Endothelial cell of umbilical vein (primary cell): ENCODE measurements at regions not wholly inside any gene's neighbourhood (a gene's known extent, or its start where the extent isn't known, plus 50 kb on each side); places are given as distances from the start of the nearest gene placed in this dataset.

Source experiments
- BruUV-seq: library from RNA; stranded (reverse); fragments of 400-500 nt; replicated peaks from 2 replicates; lab custom pipeline; 2021; lab: Mats Ljungman, UMichigan
- CTCF ChIA-PET: fragments of 300-600, 350-600 bp; sonication (Branson Sonifier 250); formaldehyde crosslinking; loops from one replicate; lab custom pipeline; 2021; ENCODE audit warnings: antibody characterized with exemption, inconsistent platforms; lab: Charles Lee
- POLR2A ChIA-PET: fragments of 300-600, 350-600 bp; sonication (Branson Sonifier 250); formaldehyde crosslinking; loops from one replicate; lab custom pipeline; 2021; ENCODE audit warnings: antibody characterized with exemption, inconsistent platforms; lab: Charles Lee
- DNase-seq: peaks from one replicate; pipeline ENCODE4 v3.0.0-alpha.2; 2011; ENCODE audit warnings: low read depth, low spot score
- FAIRE-seq: peaks from 2 replicates; lab custom pipeline; 2011; peaks lifted over from hg19 to GRCh38; lab: Jason Lieb, UNC
- H2AFZ ChIP-seq: 2 replicates; pipeline ENCODE4 v1.6.0; 2012; ENCODE audit warnings: low read depth, low read length, control low read depth, inconsistent platforms
- H3K27ac ChIP-seq: 2 replicates; pipeline ENCODE4 v1.5.1; 2011; ENCODE audit warnings: low read depth, mild to moderate bottlenecking, control low read depth, low read length, moderate library complexity; ENCODE audit not compliant: insufficient read depth
- H3K27me3 ChIP-seq, 2 experiments: 2 replicates each; pipeline versions ENCODE4 v1.6.0 to v1.6.1; 2011; ENCODE audit warnings: low read length in 2 of 2, mixed read lengths in 1 of 2; ENCODE audit not compliant: control insufficient read depth in 2 of 2, insufficient read depth in 2 of 2
- H3K36me3 ChIP-seq, 2 experiments: 2 replicates in 1 of 2; 3 replicates in 1 of 2; pipeline ENCODE4 v1.5.1; 2011; ENCODE audit warnings: low read length in 2 of 2, mild to moderate bottlenecking in 1 of 2, moderate library complexity in 1 of 2; ENCODE audit not compliant: control insufficient read depth in 2 of 2, insufficient read depth in 2 of 2; ENCODE audit errors: extremely low read depth in 1 of 2
- H3K4me1 ChIP-seq: 3 replicates; pipeline ENCODE4 v1.5.1; 2011; ENCODE audit warnings: mild to moderate bottlenecking, low read length; ENCODE audit not compliant: control insufficient read depth, insufficient read depth; ENCODE audit errors: extremely low read depth
- H3K4me2 ChIP-seq: 2 replicates; pipeline ENCODE4 v1.6.1; 2011; ENCODE audit warnings: low read length, control low read depth, mixed read lengths; ENCODE audit not compliant: insufficient read depth
- H3K4me3 ChIP-seq, 3 experiments: fragments of 200-600 bp in 1 of 3; sonication (generic), shearing (Covaris generic) in 1 of 3; replicated peaks in 1 of 3; 2 replicates each; pipeline ENCODE4 v1.5.1; 2011 to 2016; ENCODE audit warnings: control low read depth in 3 of 3, low read length in 3 of 3, mild to moderate bottlenecking in 2 of 3, inconsistent platforms in 1 of 3, low read depth in 1 of 3, moderate library complexity in 1 of 3; ENCODE audit not compliant: insufficient read depth in 1 of 3
- H3K79me2 ChIP-seq: 2 replicates; pipeline ENCODE4 v1.6.0; 2012; ENCODE audit warnings: low read length, inconsistent platforms; ENCODE audit not compliant: control insufficient read depth, insufficient read depth
- H3K9ac ChIP-seq: replicated peaks from 2 replicates; pipeline ENCODE3; 2011; ENCODE audit warnings: low read length, control low read depth; ENCODE audit not compliant: insufficient read depth; ENCODE audit errors: extremely low read depth
- H3K9me1 ChIP-seq: replicated peaks from 3 replicates; pipeline ENCODE4 v1.6.0; 2011; ENCODE audit warnings: mild to moderate bottlenecking, low read length; ENCODE audit not compliant: control insufficient read depth, insufficient read depth; ENCODE audit errors: extremely low read depth
- H3K9me3 ChIP-seq: replicated peaks from 2 replicates; pipeline ENCODE4 v1.5.1; 2012; ENCODE audit warnings: low read length, inconsistent platforms; ENCODE audit not compliant: control insufficient read depth, insufficient read depth
- H4K20me1 ChIP-seq: replicated peaks from 2 replicates; pipeline ENCODE3; 2011; ENCODE audit warnings: mild to moderate bottlenecking, low read length; ENCODE audit not compliant: control insufficient read depth, insufficient read depth; ENCODE audit errors: extremely low read depth
- CTCF ChIP-seq, 2 donors: IDR thresholded peaks; 1 replicate in 1 of 2; 2 replicates in 1 of 2; pipeline ENCODE4 v1.5.1; 2011; ENCODE audit warnings: low read length in 2 of 2, mild to moderate bottlenecking in 2 of 2, moderate library complexity in 2 of 2, control low read depth in 1 of 2, inconsistent platforms in 1 of 2, low read depth in 1 of 2; ENCODE audit not compliant: insufficient read depth in 1 of 2; ENCODE audit errors: extremely low read depth in 1 of 2
- EZH2 ChIP-seq: IDR thresholded peaks from 2 replicates; pipeline ENCODE4 v1.6.1; 2012; ENCODE audit warnings: borderline replicate concordance, low read depth, mild to moderate bottlenecking, moderate library complexity, low read length, inconsistent platforms; ENCODE audit not compliant: severe bottlenecking
- FOS ChIP-seq: IDR thresholded peaks from 2 replicates; pipeline ENCODE4 v1.6.1; 2011; ENCODE audit warnings: mild to moderate bottlenecking, low read length, moderate library complexity, borderline replicate concordance; ENCODE audit not compliant: insufficient read depth
- GATA2 ChIP-seq: IDR thresholded peaks from 2 replicates; pipeline ENCODE4 v1.7.0; 2011; ENCODE audit warnings: low read depth, mild to moderate bottlenecking, moderate library complexity, mixed read lengths, low read length; ENCODE audit not compliant: insufficient read length, insufficient read depth
- JUN ChIP-seq: IDR thresholded peaks from 2 replicates; pipeline ENCODE4 v1.6.1; 2011; ENCODE audit warnings: borderline replicate concordance, low read depth; ENCODE audit not compliant: insufficient read length, insufficient read depth
- MAX ChIP-seq: IDR thresholded peaks from 2 replicates; pipeline ENCODE4 v1.6.1; 2011; ENCODE audit not compliant: insufficient read depth, insufficient read length
- MYC ChIP-seq: IDR thresholded peaks from one replicate; pipeline ENCODE4 v1.6.1; 2011; ENCODE audit warnings: mild to moderate bottlenecking, low read depth, low read length
- POLR2A ChIP-seq: IDR thresholded peaks from 2 replicates; pipeline ENCODE4 v1.6.1; 2012; ENCODE audit warnings: low read depth, mild to moderate bottlenecking, control low read depth, low read length
- POLR2AphosphoS5 ChIP-seq: IDR thresholded peaks from 2 replicates; pipeline ENCODE4 v1.6.1; 2012; ENCODE audit warnings: low read depth, mild to moderate bottlenecking, control low read depth, low read length, moderate library complexity; ENCODE audit not compliant: insufficient read depth
- dilution Hi-C: fragments of 300-500 bp; cut with MboI; formaldehyde crosslinking; loops from one replicate; pipeline ENCODE4 v1.15.0; 2019; ENCODE audit warnings: low sequenced_read_pairs; ENCODE audit not compliant: extremely low pct_ligation_motif_present
- intact Hi-C: fragments of 100-400 bp; cut with micrococcal nuclease; formaldehyde crosslinking; loops from one replicate; pipeline ENCODE4 v1.10.0; 2022

- no peaks in the 10 kb centered on the region for H3K27me3 ChIP-seq
- no peak overlapping the region for H3K4me2 ChIP-seq
- no peaks in the 10 kb centered on the region for H3K4me1 ChIP-seq
- BruUV-seq = no TSS peak
- ChIA-PET CTCF (interaction anchor here (1.4 to 2.0 kb wide), 2 partner anchors 37 to 245 kb away, joined by 3 to 7 read pairs; no protein-coding TSS in a partner anchor), POLR2A (no interaction called here)
- no peaks in the 10 kb centered on the region for H3K9me1 ChIP-seq
- H4K20me1 ChIP-seq = no peaks in the 10 kb centered on the region
- H3K79me2 ChIP-seq = no peaks in the 10 kb centered on the region
- no peak overlapping the region for H3K9ac ChIP-seq
- H3K9me3 ChIP-seq = no peaks in the 10 kb centered on the region
- TF ChIP-seq EZH2 (no peak), MYC (no peak), FOS (no peak), CTCF (IDR thresholded peaks at IDR 0.05; ENCODE audit: extremely low read depth in 1 of 2, insufficient read depth in 1 of 2, low read depth in 1 of 2, low read length in 2 of 2) (no peak), POLR2A (no peak), GATA2 (no peak), POLR2AphosphoS5 (no peak), MAX (no peak), JUN (no peak)
- intact Hi-C loops (no loop called here), dilution Hi-C loops (no loop called here)
- FAIRE-seq (no peak), DNase-seq (no peak)
- no peak overlapping the region for H3K27ac ChIP-seq
- no peaks in the 10 kb centered on the region for H3K36me3 ChIP-seq
- H3K4me3 ChIP-seq = no peak overlapping the region
- no peak overlapping the region for H2AFZ ChIP-seq
Measured at GRCh38 chr5:97475847-97476246, 292.8 kb upstream of the RIOK2 start.
